Smooth muscle cell of the brain vasculature (primary cell): ENCODE measurements at regions not wholly inside any gene's neighbourhood (a gene's known extent, or its start where the extent isn't known, plus 50 kb on each side); places are given as distances from the start of the nearest gene placed in this dataset.
"Not testable (repeated sequence)": the region's sequence is repeated elsewhere in the genome, so short reads cannot be mapped to it uniquely, and the experiment has no call there.

Source experiments
- DNase-seq: peaks from one replicate; pipeline ENCODE4 v3.0.0-alpha.2; 2012; ENCODE audit warnings: low read depth, low spot score

GRCh38 chr12:107144441-107144840 is 51.1 kb upstream of the CRY1 start:
- DNase-seq: no peak

DNA sequence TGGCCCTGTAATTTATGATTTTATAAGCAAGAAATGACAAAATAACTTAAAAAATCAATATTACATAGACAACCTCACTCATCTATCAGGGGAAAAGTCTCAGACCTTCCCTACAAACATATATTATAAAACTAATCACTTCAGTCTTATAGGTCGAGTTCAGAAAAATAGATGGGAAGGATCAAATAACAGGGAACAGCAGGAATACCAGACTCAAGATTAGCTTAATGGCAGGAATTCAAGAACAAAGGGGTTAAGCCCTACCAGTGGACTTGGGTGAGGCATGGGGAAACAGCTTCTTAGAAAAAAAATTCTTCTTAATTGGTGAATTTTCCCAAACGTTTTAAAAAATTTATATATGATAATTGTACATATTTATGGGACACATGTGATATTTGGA is 51.6 kb upstream of the CRY1 start:
- DNase-seq: no peak

- no peak for DNase-seq
Observed at GRCh38 chr12:107145397-107145796, 52.0 kb upstream of the CRY1 start.

DNA sequence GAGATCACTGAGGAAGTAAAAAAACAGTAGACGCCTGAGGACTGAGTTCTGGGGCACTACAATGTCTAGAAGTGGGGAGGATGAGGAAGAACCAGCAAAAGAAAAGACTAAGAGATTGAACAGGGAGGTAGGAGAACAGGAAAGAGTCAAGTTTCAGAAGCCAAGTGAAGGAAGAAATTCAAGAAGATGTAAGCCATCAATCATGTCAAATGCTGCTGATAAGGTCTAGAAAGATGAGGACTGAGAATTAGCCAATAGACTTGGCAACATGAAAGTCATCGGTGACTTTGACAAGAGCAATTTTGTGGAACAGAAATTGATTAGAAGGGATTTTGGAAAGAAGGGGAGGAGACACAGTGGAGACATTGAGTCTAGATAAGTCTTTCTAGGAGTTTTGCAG is 54.8 kb upstream of the CRY1 start:
- no peak for DNase-seq

DNA sequence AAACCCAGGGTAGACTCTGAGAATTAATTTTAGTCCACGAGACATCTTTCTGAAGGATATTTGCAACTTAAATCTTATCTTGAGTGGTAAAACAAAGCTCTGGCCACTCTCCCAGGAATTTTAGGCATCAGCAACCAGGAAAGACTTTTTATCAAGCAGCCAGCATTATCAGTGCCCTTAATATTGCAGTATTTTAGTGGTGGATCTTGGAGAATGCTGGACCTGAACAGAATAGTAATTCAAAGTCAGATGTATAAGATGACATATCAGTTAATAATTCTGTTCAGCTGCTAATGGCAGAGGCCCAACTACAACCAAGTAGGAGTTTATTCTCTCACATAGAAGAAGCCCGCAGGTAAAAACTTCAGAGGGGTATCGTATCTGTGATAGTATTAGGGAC is 59.0 kb upstream of the CRY1 start:
- no peak for DNase-seq

- DNase-seq: no peak
Observed at GRCh38 chr12:107159384-107159900, 66.1 kb upstream of the CRY1 start.

DNA sequence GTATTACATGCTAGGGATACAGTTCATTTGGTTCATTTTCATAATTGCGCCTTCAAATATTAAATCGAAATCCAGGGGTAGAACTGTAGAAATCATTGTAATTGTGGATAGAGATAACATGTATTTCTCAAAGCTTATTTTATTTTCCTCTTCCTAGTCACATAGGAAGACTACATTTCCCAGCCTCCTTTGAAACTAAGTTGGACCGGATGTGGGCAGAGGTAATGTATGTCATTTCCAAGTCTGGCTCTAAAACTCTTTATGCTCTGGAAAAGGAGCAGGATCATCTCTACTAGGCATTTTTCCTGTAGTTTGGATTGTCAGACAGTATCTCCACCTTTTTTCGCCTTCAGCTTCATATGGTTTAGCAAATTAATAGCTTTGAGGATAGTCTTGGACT is 70.1 kb upstream of the CRY1 start:
- DNase-seq: no peak

DNA sequence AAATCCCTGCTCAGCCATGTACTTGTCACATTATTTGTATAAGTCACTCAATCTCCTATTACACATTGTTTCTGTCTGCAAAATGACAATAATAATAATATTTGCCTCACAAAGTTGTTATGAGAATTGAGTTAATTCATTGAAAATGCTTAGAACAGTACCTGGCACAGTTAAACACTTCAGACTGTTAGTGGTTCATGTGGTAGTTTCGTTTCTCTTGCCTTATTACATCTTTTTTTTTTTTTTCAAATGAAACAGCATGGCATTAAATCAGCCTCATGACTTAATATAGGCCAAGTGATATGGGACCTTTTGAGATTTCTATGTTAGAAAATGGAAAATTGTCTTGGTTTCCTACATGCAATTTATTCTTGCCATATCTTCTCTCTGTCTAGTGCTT is 71.0 kb upstream of the CRY1 start:
- DNase-seq: no peak

DNA sequence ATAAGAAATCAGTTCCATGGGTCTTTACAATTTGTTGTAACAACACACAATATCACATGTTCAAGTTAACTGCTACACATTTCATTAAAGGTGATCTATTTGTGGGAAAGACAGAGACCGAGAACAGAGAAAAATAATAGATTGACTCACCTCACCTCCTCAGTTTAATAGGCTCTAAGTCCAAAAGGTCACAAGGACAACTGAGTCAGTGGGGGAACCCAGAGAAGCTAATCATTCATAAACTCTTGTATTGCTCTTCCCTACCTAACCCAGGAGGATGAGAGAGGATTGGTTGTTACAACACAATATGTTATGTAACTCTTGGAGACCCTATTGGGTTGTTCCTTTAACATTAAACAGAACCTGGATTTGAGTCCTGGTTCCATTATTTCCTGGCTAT is 72.2 kb upstream of the CRY1 start:
- no peak for DNase-seq

GRCh38 chr12:107167756-107168155 is 74.4 kb upstream of the CRY1 start:
- DNase-seq: no peak

- no peak for DNase-seq
Observed at GRCh38 chr12:107169200-107169599, 75.9 kb upstream of the CRY1 start.

DNA sequence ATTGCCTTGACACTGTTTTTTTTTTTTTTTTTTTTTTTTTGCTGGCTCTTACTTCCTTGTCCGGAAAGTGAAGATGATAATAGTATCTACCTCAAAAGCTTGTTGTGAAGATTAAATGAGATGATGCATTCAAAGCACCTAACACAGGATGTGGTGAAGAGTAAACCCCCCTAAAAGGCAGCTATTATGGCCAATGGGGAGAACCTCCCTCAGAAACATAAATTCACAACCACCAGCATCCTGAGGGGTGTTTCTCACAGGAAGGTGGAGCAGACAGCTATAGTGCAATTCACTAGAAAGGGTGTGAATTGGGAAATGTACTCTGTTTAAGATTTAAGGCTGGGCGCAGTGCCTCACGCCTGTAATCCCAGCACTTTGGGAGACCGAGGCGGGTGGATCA is 85.4 kb upstream of the CRY1 start:
- no peak for DNase-seq

- no peak for DNase-seq
Observed at GRCh38 chr12:107179871-107180270, 86.5 kb upstream of the CRY1 start.

DNA sequence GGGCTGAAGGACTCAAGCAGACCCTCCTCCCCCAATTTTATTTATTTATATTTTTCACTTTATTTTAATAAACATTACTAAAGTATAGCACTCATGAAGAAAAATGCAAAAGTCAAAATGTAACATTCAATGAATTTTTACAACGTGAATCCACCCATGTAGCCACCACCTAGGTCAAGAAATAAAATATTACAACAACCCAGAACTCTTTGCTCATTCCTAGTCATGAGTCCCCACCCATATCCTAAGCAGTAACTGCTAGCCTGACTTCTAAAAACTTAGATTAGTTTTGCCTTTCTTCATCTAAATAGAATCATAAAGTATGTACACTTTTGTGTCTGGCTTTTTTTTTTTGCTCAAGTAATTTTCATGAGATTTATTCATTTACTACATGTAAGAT is 86.9 kb upstream of the CRY1 start:
- no peak for DNase-seq

GRCh38 chr12:107184359-107184930 is 91.1 kb upstream of the CRY1 start:
- DNase-seq: no peak

- DNase-seq: no peak
Observed at GRCh38 chr12:107196681-107197080, 103.3 kb upstream of the CRY1 start.

GRCh38 chr12:107200394-107200793 is 107.0 kb upstream of the CRY1 start:
- DNase-seq: no peak

DNA sequence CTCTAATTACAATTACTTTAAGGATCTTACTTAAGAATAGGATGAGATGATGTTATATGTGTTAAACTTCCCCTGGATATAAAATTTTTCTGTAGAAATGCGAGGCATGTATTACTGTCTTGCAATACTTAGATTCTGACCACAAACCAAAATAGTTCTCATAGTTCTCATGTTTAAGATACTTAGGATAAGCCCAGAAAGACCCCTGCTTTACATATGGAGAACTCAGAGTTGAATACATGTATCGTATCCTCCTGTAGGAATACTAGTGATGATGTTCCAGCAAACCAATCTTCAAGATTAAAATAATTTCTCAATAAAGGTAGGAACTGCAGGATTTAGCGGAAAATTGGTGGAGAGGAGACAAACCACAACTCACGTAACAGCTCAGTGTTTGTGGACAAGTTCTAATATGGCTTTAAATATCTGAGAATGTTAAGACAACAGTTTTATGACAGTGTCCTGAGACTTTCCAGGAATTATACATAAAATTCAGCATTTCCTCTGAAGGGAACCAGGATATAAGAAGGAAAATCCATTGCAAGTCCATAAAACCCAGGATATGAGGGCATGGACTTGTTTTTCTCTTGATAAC is 114.7 kb upstream of the CRY1 start:
- no peak for DNase-seq

GRCh38 chr12:107209700-107210099 is 116.4 kb upstream of the CRY1 start:
- not testable (repeated sequence) for DNase-seq

DNA sequence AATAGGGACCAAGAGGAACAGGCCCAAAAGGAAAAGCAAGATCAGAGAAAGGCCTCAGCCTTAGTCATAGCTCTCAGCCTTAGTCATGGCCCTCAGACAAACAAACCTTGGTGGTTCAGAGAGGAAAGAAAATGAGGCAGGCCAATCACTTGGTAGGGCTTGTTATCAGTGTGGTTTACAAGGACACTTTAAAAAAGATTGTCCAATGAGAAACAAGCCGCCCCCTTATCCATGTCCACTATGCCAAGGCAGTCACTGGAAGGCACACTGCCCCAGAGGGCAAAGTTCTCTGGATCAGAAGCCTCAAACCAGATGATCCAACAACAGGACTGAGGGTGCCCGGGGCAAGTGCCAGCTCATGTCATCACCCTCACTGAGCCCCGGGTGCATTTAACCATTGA is 121.0 kb upstream of the CRY1 start:
- not testable (repeated sequence) for DNase-seq

GRCh38 chr12:107216411-107216810 is 123.1 kb upstream of the CRY1 start:
- DNase-seq: not testable (repeated sequence)

DNA sequence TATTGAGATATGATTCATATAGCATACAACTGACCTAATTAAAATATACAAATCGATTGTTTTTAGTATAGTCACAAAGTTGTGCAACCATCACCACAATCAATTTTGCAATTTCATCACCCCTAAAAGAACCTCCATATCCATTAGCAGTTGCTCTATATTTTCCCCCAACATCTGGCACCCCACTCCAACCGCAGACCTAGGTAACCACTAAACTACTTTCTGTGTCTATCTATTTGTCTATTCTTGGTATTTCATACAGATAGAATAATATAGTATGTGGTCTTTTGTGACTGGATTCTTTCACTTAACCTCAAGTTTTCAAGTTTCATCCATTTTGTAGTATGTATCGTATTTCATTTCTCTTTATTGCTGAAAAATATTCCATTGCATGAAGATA is 126.0 kb upstream of the CRY1 start:
- DNase-seq: no peak

DNA sequence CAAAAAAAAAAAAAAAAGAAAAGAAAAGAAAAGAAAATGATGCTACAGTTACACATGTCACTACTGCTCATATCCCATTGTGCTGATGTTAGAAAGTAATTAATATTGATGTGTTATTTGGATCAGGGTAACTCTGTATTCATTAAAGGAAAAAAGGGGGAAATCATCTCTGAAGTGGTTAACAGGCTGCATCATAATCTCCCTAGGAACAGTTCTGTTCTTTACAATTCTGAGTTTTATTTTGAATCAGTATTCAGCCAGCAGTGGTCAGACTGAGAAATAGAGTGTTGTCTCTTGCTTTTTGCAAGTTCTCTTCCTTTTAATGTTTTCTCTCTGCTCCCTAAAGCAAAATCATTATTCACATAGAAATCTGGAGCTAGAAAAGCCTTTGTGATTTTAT is 128.6 kb upstream of the CRY1 start:
- DNase-seq: no peak

DNA sequence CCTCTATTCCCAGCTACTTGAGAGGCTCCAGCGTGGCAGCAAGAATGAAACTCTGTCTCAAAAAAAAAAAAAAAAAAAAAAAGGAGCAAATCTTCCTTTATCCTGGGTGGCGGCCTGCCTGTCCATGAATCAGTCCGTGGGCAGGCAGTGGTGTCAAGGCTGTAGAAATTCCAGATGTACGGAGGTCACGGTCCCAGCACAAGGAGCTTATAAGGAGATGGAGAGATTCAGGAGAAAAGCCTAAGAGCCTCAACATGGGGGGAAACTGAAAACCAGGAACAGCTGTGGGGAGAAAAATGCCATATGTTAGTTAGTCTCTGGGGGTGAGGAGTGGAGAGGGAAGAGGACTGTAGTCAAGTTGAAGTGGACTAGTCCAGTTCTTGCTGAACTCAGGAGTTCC is 130.5 kb upstream of the CRY1 start:
- no peak for DNase-seq
